ENCODE measurements at regions not wholly inside any gene's neighbourhood (a gene's known extent, or its start where the extent isn't known, plus 50 kb on each side); places are given as distances from the start of the nearest gene placed in this dataset.
"Not testable (repeated sequence)": the region's sequence is repeated elsewhere in the genome, so short reads cannot be mapped to it uniquely, and the experiment has no call there.

DNA sequence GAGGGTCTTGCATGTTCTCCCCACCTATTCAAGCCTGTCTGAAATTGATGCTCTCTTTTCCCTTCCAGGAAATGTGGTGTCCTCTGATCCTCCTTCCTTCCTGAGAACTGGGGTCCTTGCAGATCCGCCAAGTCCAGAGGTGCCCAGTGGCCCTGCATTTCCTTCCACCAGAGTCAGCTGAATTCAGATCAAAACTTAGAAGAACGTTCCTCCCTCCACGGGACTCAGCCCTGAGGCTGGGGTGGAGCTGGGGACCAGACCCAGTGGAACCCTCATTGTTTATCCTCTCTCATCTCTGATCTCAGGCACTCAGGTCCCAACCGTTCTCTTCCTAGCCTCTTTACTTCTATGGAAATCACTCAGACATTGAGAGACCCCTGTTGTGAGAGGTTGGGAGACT is 477.3 kb downstream of the TSHZ3 start:
- DNase-seq (ENCODE audit: low spot score), result no peak

DNA sequence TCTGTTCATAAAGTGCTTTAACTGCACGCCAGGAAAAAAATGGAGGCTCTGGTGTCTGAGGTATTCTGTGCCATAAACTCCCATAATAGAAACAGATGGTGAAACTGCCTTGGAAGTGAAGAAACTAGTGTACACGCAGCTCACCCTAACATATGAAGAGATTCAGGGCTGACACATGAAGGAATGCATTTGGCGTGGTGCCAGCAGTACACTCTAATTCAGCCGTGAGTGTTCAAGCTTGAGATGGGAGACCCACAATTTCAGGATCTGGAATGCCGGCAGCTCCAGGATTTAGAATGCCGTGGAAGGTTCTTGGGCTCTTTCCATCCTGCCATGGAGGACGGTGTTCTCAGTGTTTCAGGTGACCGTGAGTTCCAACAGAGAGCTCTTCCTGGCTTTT is 478.4 kb downstream of the TSHZ3 start:
- peak; percentile 62 for DNase-seq (ENCODE audit: low spot score)

DNA sequence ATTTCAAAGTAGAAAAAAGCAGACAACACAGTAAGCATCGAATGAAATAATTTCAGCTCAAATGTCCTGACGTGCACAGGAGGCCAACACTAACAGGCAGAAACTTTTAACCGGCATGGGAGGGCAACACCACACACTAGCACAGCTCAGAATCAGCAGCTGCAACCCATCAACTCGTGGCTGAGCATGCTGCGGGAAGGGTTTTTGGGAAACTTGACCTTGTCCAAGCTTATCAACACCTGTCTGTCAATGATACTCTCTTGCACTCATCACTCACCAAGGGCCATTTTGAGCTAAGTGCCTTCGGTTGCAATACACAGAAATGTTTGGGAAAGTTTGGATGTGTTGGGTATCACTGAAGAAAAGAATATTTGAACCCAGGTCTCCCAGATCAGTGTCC is 483.7 kb downstream of the TSHZ3 start:
- DNase-seq (ENCODE audit: low spot score), result no peak

DNA sequence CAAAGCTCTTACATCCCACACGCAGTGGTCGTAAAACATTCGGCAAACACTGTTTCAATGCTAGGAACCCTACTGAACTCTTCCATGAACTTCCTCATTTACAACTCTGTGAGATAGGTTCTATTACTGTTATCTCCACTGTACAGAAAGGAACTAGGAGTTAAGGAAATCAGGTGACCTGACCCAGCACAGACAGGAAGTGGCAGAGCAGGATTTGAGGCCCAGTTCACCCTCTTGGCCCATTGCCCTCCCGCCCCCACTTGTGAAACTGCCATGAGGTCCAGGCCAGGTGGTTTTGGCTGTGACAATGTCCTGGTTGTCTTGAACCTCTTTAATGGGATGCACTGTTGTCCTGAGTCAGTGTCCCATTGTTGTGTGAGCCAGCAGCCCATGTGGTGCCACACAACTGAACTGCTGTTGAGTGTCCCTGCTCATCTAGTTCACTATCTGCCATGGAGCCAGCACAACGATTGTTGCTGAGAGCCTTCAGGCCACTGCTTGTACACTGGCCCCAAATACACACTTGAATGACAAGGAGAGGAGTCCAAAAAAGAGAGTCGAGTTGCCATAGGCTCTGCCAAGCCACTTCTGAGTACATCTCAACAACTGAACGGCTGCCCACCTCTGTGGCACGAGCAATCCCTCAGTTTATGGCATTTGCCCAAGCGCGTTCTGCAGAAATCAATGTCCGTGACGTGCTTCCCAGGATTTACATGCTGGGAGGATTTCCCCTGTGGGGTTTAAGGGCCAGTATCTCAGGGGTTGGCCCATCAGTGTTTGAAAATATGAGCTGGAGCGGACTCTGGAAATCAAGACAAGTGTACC is 484.6 kb downstream of the TSHZ3 start:
- no peak for DNase-seq (ENCODE audit: low spot score)

- DNase-seq (ENCODE audit: low spot score), result no peak
Observed at GRCh38 chr19:30862876-30863275, 486.4 kb downstream of the TSHZ3 start.

GRCh38 chr19:30861919-30862318 is 487.3 kb downstream of the TSHZ3 start:
- DNase-seq (ENCODE audit: low spot score), result peak; percentile 40

DNA sequence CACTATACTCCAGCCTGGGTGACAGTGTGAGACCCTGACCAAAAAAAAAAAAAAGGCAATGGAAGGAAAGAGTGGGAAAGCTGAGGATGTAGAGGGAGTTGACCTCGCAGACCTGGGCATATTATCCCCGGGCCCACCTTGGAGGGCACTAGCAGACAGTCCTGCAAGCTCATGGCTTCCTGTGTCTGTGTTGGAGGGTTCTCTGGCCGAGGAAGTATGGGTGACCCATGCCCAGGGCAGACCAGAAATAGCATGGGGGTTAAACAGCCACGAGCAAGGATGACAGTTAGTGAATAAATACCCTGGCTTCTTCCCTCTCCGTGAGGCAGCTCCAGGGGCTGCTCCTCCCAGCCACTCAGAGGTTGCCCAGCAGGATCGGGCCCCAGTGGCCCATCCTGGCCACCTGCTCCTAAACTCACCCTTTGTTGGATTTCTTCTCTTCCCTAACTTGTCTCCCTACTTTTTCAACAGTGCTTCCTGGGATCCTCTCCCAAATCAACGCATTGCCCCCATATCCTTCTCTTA is 485.8 kb downstream of the ZNF536 start:
- DNase-seq (ENCODE audit: low spot score), result no peak

DNA sequence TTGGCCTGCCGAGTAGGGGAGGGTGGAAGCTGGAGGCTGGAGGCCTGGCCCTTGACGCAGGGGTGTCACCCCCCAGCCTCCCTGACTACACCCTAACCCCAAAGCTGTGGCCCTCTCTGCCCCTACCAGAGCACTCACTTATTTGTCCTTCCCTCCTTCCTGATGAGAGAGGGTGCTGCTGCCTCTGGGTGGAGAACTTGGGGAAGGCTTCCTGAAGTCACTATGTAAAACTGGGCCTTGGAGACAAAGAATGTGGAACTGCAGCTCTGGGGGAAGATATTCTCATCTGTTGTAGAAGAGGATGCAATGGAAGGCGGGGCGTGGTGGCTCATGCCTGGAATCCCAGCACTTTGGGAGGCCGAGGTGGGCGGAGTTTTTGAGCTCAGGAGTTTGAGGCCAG is 485.2 kb downstream of the ZNF536 start:
- no peak for DNase-seq (ENCODE audit: low spot score)

GRCh38 chr19:30856786-30857185 is 484.6 kb downstream of the ZNF536 start:
- DNase-seq (ENCODE audit: low spot score), result no peak

DNA sequence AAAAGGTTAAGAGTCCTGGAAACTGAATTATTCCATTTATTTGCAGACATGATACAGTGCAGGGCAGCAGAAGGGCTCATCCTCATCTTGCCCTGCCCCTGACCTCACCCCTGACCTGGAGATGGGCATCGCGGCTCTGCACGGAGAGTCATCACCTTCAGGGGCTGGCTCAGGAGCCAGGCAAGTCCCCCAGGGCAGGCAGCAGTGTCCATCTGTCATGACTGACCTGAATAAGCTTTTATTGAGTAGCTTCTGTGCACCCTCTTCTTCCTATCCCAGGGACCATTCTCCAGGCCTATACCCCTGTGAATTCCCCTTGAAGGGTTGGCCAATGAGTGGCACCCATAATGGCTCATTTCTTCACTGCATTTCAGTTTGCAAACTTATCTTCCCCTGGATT is 484.2 kb downstream of the ZNF536 start:
- DNase-seq (ENCODE audit: low spot score), result no peak

DNA sequence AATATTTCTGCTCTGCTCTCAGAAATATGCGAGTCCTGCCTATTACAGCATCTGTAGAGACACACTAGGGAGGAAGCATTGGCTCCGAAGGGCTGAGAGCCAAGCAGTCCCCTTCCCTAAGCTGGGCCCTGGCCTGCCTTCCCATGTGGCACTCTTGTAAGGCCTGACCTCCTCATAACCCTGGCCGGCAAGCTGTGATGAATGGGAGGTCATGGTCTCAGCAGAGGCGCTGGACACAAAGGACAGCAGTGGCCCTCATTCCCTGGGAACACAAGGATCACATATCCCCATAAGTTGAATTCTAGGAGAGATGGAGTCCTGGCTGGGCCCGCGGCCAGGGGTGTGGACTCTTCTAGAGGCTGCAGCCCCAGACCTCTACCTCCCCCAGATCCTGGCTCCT is 483.3 kb downstream of the ZNF536 start:
- no peak for DNase-seq (ENCODE audit: low spot score)

DNA sequence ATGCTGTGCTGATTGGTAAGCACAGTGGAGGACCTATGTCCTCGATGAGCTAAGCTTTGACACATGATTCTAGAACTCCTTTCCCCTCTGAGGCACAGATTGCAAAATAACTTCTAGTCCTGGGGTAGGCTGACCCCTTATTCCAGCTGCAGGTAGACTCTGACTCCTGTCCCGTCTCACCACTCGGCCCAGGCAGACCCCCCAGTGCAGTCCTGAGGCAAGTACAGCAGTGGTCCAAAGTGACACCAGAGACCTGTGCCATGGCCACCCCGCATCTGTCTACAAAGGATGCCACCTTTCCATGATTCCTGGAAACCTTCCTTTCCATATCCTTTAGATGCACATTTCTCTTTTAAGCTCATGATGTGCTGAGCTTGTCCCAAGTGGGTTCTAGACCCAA is 482.5 kb downstream of the ZNF536 start:
- no peak for DNase-seq (ENCODE audit: low spot score)

DNA sequence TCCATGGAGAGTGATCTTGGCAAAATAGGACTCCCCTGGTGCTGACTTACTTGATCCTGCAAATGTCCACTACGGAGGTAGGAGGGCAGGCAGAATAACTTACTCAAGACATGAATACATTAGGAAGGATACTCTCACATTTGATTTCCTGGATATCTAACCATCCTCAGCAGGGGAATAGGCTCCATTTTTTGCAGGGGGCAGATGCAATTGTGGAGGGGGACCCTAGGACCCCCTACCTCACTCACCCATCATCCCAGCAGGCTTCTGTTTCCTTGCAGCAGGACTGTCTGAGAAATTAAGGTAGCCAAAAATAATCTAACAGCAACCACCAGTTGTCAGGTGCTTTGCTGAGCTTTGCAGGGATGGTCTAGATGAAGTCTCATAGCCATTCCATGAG is 482.0 kb downstream of the ZNF536 start:
- DNase-seq (ENCODE audit: low spot score), result no peak

DNA sequence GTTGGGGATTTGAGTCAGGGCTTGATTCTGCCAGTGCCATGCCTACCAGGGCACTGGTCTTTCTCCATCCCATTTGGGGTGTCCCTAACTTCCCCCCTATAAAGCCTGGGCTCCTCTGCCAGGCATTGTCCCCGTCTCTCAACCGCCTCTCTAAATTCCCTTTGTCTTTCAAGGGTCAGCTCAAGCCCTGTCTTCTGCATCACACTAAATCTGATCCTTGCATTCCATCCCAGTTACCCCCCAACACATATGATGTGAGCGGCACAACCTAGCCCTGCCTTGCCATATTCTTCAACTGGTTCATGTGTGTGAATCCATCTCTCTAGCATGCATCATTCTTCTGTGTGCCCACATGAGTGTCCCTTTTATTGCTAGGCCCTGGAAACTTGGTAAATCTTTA is 480.9 kb downstream of the ZNF536 start:
- DNase-seq (ENCODE audit: low spot score), result no peak

DNA sequence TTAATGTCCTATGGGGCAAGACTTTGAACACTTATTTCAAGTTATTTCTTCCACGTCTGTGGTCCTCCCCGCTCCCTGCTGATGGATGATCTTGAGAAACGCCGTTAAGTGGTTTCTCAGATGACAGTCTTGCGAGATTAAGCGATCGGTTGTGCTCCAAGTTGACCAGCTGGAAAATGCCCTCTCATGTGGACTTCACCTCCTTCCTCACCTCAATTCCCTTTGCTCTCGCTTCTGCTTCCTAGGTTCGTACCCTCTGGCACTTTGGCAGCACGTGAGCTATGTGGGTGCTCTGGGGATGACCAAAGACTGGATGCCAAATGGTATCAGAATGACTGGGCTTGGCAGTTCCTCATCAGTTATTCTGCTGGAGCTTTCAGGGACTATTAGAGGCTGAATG is 480.0 kb downstream of the ZNF536 start:
- no peak for DNase-seq (ENCODE audit: low spot score)

- no peak for DNase-seq (ENCODE audit: low spot score)
Observed at GRCh38 chr19:30851646-30852045, 479.5 kb downstream of the ZNF536 start.

- DNase-seq (ENCODE audit: low spot score), result peak; percentile 34
Observed at GRCh38 chr19:30848636-30849425, 476.6 kb downstream of the ZNF536 start.

GRCh38 chr19:30846102-30846501 is 473.9 kb downstream of the ZNF536 start:
- no peak for DNase-seq (ENCODE audit: low spot score)

DNA sequence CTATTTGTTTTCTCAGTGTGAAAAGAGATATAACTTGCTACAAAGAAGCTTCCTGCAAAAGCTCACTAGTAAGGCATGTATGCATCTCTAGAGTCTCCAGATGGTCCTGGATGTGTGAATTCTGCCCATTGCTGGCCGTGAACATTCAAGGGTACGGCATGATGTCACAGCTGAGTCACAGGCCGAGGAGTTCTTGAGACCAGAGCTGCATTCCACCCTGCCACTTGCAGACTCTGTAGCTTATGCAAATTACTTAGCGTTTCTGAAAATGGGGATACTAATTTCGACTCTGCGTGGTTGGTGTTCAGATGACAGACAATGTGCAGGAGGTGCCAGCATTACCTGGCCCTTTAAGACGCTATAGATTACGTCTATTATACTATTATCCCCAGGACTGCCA is 470.7 kb downstream of the ZNF536 start:
- DNase-seq (ENCODE audit: low spot score), result no peak

- DNase-seq (ENCODE audit: low spot score), result no peak
Observed at GRCh38 chr19:30841934-30842333, 469.8 kb downstream of the ZNF536 start.

GRCh38 chr19:30830875-30831274 is 458.7 kb downstream of the ZNF536 start:
- DNase-seq (ENCODE audit: low spot score), result no peak

- DNase-seq (ENCODE audit: low spot score), result not testable (repeated sequence)
Observed at GRCh38 chr19:30825505-30825904, 453.3 kb downstream of the ZNF536 start.

DNA sequence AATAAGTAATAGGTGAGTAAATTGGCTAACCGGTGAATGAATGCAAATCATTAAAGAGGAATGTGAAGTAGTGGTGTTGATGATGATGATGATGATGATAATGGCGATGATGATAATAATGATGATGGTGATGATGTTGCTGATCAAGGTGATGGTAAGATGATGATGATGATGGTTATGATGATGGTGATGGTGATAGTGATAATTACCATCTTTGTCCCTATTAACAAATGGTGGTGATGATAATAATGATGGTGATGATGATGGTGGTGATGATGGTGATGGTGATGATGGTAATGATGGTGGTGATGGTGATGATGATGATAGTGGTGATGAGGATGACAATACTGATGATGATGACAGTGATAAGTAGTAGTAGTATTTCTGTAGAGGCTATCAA is 452.6 kb downstream of the ZNF536 start:
- DNase-seq (ENCODE audit: low spot score), result no peak
